ENCODE measurements at regions not wholly inside any gene's neighbourhood (a gene's known extent, or its start where the extent isn't known, plus 50 kb on each side); places are given as distances from the start of the nearest gene placed in this dataset.

DNA sequence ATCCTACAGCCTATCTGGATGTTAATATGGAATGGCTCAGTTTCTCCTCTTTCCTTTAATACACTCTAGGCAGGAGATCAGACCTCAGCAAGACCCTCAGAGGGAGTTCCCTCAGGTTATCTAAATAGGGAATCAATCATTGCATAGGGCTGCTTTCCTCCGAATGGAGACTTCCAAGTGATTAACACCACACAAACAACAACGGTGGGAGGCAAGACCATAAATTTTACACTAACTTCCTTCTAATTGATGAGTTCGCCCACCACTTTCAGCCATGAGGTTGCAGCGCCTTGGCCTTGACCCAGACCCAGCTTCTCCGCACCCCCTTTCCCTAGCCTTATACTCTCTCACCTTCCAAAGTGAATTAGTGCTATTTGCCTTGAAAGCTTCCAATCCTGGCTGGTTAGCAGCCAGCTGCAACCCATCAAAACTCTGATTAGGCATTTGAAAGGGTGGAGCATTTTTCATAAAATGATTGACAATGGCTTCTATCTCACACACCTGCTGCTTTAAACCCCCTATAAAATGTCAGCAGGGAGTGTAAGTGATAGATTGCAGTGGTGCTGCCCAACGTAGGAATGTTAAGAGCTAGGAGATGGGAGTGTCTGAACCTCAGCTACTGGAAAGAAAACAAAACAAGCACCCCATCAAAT, 534.9 kb upstream of the USP24 start:
- DNase-seq = no peak
- no peak for ATAC-seq (replicated peaks)
- peaks cover 4 to 21% of the 10 kb centered on the region in 2 donors for H3K27me3 Mint-ChIP-seq
- no peak overlapping the region for H3K4me3 Mint-ChIP-seq
- no peaks in the 10 kb centered on the region for H3K4me1 Mint-ChIP-seq
- H3K36me3 Mint-ChIP-seq = no peaks in the 10 kb centered on the region
- peaks cover 4 to 11% of the 10 kb centered on the region in 2 donors for H3K9me3 Mint-ChIP-seq
- no peak overlapping the region for H3K27ac Mint-ChIP-seq

- Mint-ChIP-seq H3K4me3 (no peak overlapping the region), H3K27me3 (peaks cover 4 to 15% of the 10 kb centered on the region in 2 donors), H3K27ac (no peak overlapping the region), H3K4me1 (no peaks in the 10 kb centered on the region), H3K36me3 (no peaks in the 10 kb centered on the region), H3K9me3 (peaks cover 4 to 11% of the 10 kb centered on the region in 2 donors)
- ATAC-seq (replicated peaks) = no peak
- DNase-seq = no peak
Observed at GRCh38 chr1:55747408-55747841, 532.3 kb upstream of the USP24 start.

GRCh38 chr1:55746710-55747109, 531.5 kb upstream of the USP24 start:
- peaks cover 4 to 11% of the 10 kb centered on the region in 2 donors for H3K9me3 Mint-ChIP-seq
- H3K4me3 Mint-ChIP-seq = no peak overlapping the region
- ATAC-seq (replicated peaks) (no peak), DNase-seq (no peak)
- peaks cover 4 to 15% of the 10 kb centered on the region in 2 donors for H3K27me3 Mint-ChIP-seq
- H3K4me1 Mint-ChIP-seq = no peaks in the 10 kb centered on the region
- H3K27ac Mint-ChIP-seq = no peak overlapping the region
- no peaks in the 10 kb centered on the region for H3K36me3 Mint-ChIP-seq

DNA sequence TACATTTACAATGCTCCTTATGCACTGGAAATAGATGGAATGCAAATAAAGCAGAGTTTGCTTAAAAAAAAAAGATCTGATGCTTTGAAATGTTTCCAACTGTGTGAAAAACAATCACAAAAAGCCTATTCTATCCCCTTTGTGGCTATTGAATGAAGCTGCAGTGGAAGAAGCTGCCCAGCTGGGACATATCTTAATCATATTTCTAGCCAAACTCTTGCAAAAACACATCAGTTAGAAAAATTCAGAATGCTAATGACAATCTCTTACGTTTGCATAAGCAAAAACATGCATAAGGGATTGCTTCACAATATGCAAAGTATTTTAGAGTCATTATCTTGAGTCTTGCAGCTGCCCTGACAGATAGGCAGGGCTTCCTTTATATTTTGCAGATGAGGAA, 526.4 kb upstream of the USP24 start:
- Mint-ChIP-seq H3K36me3 (no peaks in the 10 kb centered on the region), H3K27me3 (no peaks in the 10 kb centered on the region), H3K4me3 (no peak overlapping the region), H3K27ac (no peak overlapping the region), H3K4me1 (no peaks in the 10 kb centered on the region), H3K9me3 (peaks cover 3 to 6% of the 10 kb centered on the region in 2 donors)
- ATAC-seq (replicated peaks) (no peak), DNase-seq (no peak)

GRCh38 chr1:55735106-55735505, 519.9 kb upstream of the USP24 start:
- Mint-ChIP-seq H3K4me3 (no peak overlapping the region), H3K27me3 (no peaks in the 10 kb centered on the region), H3K4me1 (no peaks in the 10 kb centered on the region), H3K27ac (no peak overlapping the region), H3K36me3 (no peaks in the 10 kb centered on the region), H3K9me3 (peaks cover 0 to 5% of the 10 kb centered on the region in 2 donors)
- DNase-seq (no peak), ATAC-seq (replicated peaks) (no peak)

DNA sequence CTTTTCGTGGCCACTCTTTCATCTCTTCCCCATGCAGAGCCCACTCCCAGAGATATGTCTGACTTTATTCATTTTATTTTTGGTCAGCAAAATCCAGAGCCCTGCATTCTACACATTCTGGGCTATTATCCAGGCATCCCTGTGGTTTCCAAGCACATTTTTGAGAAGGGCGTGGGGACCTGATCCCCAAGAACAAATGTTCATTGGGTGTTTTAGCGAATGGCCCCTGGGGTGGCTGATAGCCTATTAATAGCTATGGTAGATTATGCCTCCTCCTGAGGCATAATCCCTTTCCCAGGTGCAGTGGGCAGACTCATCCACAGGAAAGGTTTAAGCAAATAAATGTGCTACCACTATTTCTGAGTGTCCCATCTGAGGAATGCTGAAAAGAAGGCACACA, 511.8 kb upstream of the USP24 start:
- H3K27ac Mint-ChIP-seq = no peak overlapping the region
- no peak overlapping the region for H3K4me3 Mint-ChIP-seq
- H3K9me3 Mint-ChIP-seq = peaks cover 0 to 1% of the 10 kb centered on the region in 2 donors
- H3K36me3 Mint-ChIP-seq = no peaks in the 10 kb centered on the region
- DNase-seq (no peak), ATAC-seq (replicated peaks) (no peak)
- H3K27me3 Mint-ChIP-seq = peaks cover 0 to 15% of the 10 kb centered on the region in 2 donors
- no peaks in the 10 kb centered on the region for H3K4me1 Mint-ChIP-seq

GRCh38 chr1:55725378-55725777, 510.2 kb upstream of the USP24 start:
- DNase-seq (no peak), ATAC-seq (replicated peaks) (no peak)
- H3K4me1 Mint-ChIP-seq = no peaks in the 10 kb centered on the region
- no peaks in the 10 kb centered on the region for H3K36me3 Mint-ChIP-seq
- no peak overlapping the region for H3K4me3 Mint-ChIP-seq
- H3K27me3 Mint-ChIP-seq = peaks cover 0 to 15% of the 10 kb centered on the region in 2 donors
- no peaks in the 10 kb centered on the region for H3K9me3 Mint-ChIP-seq
- no peak overlapping the region for H3K27ac Mint-ChIP-seq

DNA sequence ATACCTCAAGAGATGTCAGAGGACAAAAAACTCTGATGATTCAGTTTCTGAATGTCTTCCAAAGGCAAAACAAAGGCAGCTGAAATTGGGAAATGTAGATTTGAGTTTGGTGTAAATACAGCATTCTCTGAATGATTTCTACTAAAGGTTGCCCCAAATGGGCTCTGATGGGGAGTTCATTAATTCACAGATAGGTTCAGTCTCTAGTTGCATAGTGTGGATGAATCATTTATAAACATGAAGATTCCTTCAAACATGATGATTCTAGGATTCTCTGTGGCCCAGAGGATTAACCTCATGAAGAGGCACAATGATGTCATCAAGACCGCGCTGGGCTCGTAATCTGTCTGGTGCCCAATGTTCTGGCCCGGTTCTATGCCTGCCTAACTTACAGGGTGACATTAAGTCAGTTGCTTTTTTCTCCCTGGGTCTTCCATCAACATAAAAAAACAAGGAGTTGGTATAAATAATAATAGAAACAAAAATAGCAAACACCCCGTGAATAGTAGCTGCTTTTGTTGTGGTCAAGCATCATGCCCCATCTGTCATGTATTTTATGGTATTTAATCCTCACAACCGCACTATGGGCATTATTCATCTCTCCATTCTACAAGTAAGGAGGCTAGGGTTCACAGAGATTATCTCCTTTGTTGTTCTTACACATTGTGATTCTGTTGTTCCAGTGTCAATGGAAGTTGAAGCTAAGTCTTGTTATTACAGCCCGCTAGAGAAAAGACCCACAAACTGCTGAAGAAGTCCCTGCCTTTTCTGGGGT, 509.6 kb upstream of the USP24 start:
- no peaks in the 10 kb centered on the region for H3K9me3 Mint-ChIP-seq
- no peak for DNase-seq
- no peak for ATAC-seq (replicated peaks)
- H3K36me3 Mint-ChIP-seq = no peaks in the 10 kb centered on the region
- no peak overlapping the region for H3K4me3 Mint-ChIP-seq
- H3K4me1 Mint-ChIP-seq = no peaks in the 10 kb centered on the region
- peaks cover 0 to 15% of the 10 kb centered on the region in 2 donors for H3K27me3 Mint-ChIP-seq
- H3K27ac Mint-ChIP-seq = no peak overlapping the region

GRCh38 chr1:55723001-55723400, 507.8 kb upstream of the USP24 start:
- no peak for DNase-seq
- no peak overlapping the region for H3K4me3 Mint-ChIP-seq
- no peak overlapping the region for H3K27ac Mint-ChIP-seq
- H3K27me3 Mint-ChIP-seq = peaks cover 0 to 15% of the 10 kb centered on the region in 2 donors
- no peaks in the 10 kb centered on the region for H3K4me1 Mint-ChIP-seq
- H3K9me3 Mint-ChIP-seq = no peaks in the 10 kb centered on the region
- no peaks in the 10 kb centered on the region for H3K36me3 Mint-ChIP-seq
- ATAC-seq (replicated peaks) = no peak

- Mint-ChIP-seq H3K9me3 (no peaks in the 10 kb centered on the region), H3K36me3 (no peaks in the 10 kb centered on the region), H3K27me3 (peaks cover 0 to 10% of the 10 kb centered on the region in 2 donors), H3K4me3 (no peak overlapping the region), H3K27ac (no peak overlapping the region), H3K4me1 (no peaks in the 10 kb centered on the region)
- ATAC-seq (replicated peaks) = no peak
- no peak for DNase-seq
Observed at GRCh38 chr1:55720261-55720660, 505.1 kb upstream of the USP24 start.

- Mint-ChIP-seq H3K4me3 (no peak overlapping the region), H3K27me3 (peaks cover 0 to 10% of the 10 kb centered on the region in 2 donors), H3K27ac (no peak overlapping the region), H3K9me3 (no peaks in the 10 kb centered on the region), H3K36me3 (no peaks in the 10 kb centered on the region), H3K4me1 (no peaks in the 10 kb centered on the region)
- ATAC-seq (replicated peaks) (no peak), DNase-seq (no peak)
Observed at GRCh38 chr1:55718758-55719671, 503.9 kb upstream of the USP24 start.

DNA sequence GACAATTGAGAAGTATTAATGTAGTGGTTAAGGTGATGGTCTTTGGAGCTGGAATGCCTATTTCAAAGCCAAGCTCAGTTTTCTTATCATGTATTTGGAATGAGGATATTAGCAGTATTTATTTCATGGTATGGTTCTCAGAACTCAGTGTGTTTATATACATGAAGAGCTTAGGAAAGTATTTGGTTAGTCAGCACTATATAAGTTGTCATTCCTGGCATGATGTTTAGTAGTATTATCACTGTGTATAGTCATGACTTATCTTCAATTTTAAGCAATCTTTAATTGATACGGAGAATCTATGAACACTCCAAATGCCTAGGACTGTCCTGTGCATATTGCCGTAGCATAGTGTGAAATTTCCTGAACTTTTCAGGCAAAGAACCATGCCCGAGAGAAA, 501.9 kb upstream of the USP24 start:
- Mint-ChIP-seq H3K27me3 (peaks cover 0 to 4% of the 10 kb centered on the region in 2 donors), H3K36me3 (no peaks in the 10 kb centered on the region), H3K4me1 (no peaks in the 10 kb centered on the region), H3K4me3 (no peak overlapping the region), H3K9me3 (no peaks in the 10 kb centered on the region), H3K27ac (no peak overlapping the region)
- no peak for ATAC-seq (replicated peaks)
- DNase-seq = no peak

- H3K27ac Mint-ChIP-seq = no peak overlapping the region
- no peaks in the 10 kb centered on the region for H3K4me1 Mint-ChIP-seq
- DNase-seq = no peak
- no peak for ATAC-seq (replicated peaks)
- no peaks in the 10 kb centered on the region for H3K9me3 Mint-ChIP-seq
- no peaks in the 10 kb centered on the region for H3K36me3 Mint-ChIP-seq
- no peak overlapping the region for H3K4me3 Mint-ChIP-seq
- H3K27me3 Mint-ChIP-seq = peaks cover 0 to 4% of the 10 kb centered on the region in 2 donors
Observed at GRCh38 chr1:55716610-55717009, 501.4 kb upstream of the USP24 start.

DNA sequence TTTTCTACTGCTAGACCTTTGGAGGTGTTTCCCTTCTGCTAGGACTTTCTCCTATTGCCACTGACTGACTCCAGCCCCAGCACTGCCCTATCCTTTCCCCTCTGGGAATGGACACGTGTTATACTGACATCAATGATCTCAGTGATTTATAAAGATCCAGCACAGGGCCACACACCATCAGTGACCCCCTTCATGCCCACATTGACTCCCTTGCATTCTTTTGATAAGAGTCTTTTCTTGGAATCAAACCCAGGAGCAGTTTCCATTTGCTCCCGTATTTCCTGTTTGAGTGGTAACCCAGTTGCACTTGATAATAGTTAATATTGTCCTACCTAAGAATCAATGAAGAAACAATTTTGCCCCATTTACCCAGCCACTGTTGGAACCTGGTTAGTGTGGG, 501.0 kb upstream of the USP24 start:
- Mint-ChIP-seq H3K4me1 (no peaks in the 10 kb centered on the region), H3K27me3 (peaks cover 0 to 4% of the 10 kb centered on the region in 2 donors), H3K9me3 (no peaks in the 10 kb centered on the region), H3K27ac (no peak overlapping the region), H3K36me3 (no peaks in the 10 kb centered on the region), H3K4me3 (no peak overlapping the region)
- DNase-seq (no peak), ATAC-seq (replicated peaks) (no peak)
